ENCODE measurements at regions not wholly inside any gene's neighbourhood (a gene's known extent, or its start where the extent isn't known, plus 50 kb on each side); places are given as distances from the start of the nearest gene placed in this dataset.

GRCh38 chr10:78821052-78821451 is 247.7 kb upstream of the ZMIZ1 start:
- TF ChIP-seq TEAD4 (IDR thresholded peaks at IDR 0.05): no peak
- TF ChIP-seq EGR1 (IDR thresholded peaks at IDR 0.05): no peak
- no peak for TF ChIP-seq CREB1 (IDR thresholded peaks at IDR 0.05; ENCODE audit: low read depth)
- TF ChIP-seq TCF12 (IDR thresholded peaks at IDR 0.05; ENCODE audit: low read depth): no peak
- no peak for TF ChIP-seq USF1 (IDR thresholded peaks at IDR 0.05)
- TF ChIP-seq, protein P1, sequence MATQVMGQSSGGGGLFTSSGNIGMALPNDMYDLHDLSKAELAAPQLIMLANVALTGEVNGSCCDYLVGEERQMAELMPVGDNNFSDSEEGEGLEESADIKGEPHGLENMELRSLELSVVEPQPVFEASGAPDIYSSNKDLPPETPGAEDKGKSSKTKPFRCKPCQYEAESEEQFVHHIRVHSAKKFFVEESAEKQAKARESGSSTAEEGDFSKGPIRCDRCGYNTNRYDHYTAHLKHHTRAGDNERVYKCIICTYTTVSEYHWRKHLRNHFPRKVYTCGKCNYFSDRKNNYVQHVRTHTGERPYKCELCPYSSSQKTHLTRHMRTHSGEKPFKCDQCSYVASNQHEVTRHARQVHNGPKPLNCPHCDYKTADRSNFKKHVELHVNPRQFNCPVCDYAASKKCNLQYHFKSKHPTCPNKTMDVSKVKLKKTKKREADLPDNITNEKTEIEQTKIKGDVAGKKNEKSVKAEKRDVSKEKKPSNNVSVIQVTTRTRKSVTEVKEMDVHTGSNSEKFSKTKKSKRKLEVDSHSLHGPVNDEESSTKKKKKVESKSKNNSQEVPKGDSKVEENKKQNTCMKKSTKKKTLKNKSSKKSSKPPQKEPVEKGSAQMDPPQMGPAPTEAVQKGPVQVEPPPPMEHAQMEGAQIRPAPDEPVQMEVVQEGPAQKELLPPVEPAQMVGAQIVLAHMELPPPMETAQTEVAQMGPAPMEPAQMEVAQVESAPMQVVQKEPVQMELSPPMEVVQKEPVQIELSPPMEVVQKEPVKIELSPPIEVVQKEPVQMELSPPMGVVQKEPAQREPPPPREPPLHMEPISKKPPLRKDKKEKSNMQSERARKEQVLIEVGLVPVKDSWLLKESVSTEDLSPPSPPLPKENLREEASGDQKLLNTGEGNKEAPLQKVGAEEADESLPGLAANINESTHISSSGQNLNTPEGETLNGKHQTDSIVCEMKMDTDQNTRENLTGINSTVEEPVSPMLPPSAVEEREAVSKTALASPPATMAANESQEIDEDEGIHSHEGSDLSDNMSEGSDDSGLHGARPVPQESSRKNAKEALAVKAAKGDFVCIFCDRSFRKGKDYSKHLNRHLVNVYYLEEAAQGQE (IDR thresholded peaks at IDR 0.05; ENCODE audit: low read depth): no peak
- TF ChIP-seq RAD21 (IDR thresholded peaks at IDR 0.05; ENCODE audit: low read depth): no peak
- TF ChIP-seq ZBTB7A (IDR thresholded peaks at IDR 0.05; ENCODE audit: low read depth): no peak
- no peak for TF ChIP-seq FOXM1 (IDR thresholded peaks at IDR 0.05; ENCODE audit: borderline replicate concordance, low read depth)
- TF ChIP-seq NFIC (IDR thresholded peaks at IDR 0.05): no peak
- TF ChIP-seq TAF1 (IDR thresholded peaks at IDR 0.05; ENCODE audit: low read depth): no peak
- TF ChIP-seq CEBPB (IDR thresholded peaks at IDR 0.05): no peak
- TF ChIP-seq YY1 (IDR thresholded peaks at IDR 0.05; ENCODE audit: low read depth): no peak
- no peak for TF ChIP-seq EP300 (IDR thresholded peaks at IDR 0.05; ENCODE audit: borderline replicate concordance)
- no peak for TF ChIP-seq MAX (IDR thresholded peaks at IDR 0.05)

GRCh38 chr10:78828647-78829539 is 239.9 kb upstream of the ZMIZ1 start:
- TF ChIP-seq FOXM1 (IDR thresholded peaks at IDR 0.05; ENCODE audit: borderline replicate concordance, low read depth) (no peak), EP300 (IDR thresholded peaks at IDR 0.05; ENCODE audit: borderline replicate concordance) (no peak), CEBPB (IDR thresholded peaks at IDR 0.05) (no peak), MAX (IDR thresholded peaks at IDR 0.05) (no peak), RAD21 (IDR thresholded peaks at IDR 0.05; ENCODE audit: low read depth) (no peak), CREB1 (IDR thresholded peaks at IDR 0.05; ENCODE audit: low read depth) (no peak), TAF1 (IDR thresholded peaks at IDR 0.05; ENCODE audit: low read depth) (no peak), NFIC (IDR thresholded peaks at IDR 0.05) (no peak), EGR1 (IDR thresholded peaks at IDR 0.05) (no peak), YY1 (IDR thresholded peaks at IDR 0.05; ENCODE audit: low read depth) (no peak), TCF12 (IDR thresholded peaks at IDR 0.05; ENCODE audit: low read depth) (no peak), TEAD4 (IDR thresholded peaks at IDR 0.05) (no peak), ZBTB7A (IDR thresholded peaks at IDR 0.05; ENCODE audit: low read depth) (no peak), USF1 (IDR thresholded peaks at IDR 0.05) (no peak)
- TF ChIP-seq, protein P1 (IDR thresholded peaks at IDR 0.05; ENCODE audit: low read depth): no peak

DNA sequence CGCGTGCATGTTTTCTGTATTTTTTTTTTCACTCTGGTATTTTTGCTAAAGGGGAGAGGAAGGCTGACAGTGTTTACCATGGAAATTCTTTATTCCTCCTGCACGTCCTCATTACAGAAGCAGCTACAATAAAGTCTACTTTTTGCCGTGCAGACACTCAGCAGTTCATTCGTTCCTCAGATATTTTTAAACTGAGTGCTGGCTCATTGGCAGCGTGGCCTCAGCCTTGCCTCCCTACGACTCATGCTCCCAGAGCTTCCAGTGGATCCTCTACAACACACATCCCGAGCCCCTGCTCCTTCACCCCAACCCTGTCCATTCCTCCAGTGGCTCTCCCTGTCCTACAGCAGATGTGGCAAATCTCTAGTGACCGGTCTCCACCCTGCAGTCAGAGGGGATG is 239.2 kb upstream of the ZMIZ1 start:
- no peak for TF ChIP-seq NFIC (IDR thresholded peaks at IDR 0.05)
- no peak for TF ChIP-seq USF1 (IDR thresholded peaks at IDR 0.05)
- TF ChIP-seq RAD21 (IDR thresholded peaks at IDR 0.05; ENCODE audit: low read depth): no peak
- no peak for TF ChIP-seq TCF12 (IDR thresholded peaks at IDR 0.05; ENCODE audit: low read depth)
- TF ChIP-seq, protein P1 (IDR thresholded peaks at IDR 0.05; ENCODE audit: low read depth): no peak
- no peak for TF ChIP-seq EGR1 (IDR thresholded peaks at IDR 0.05)
- no peak for TF ChIP-seq YY1 (IDR thresholded peaks at IDR 0.05; ENCODE audit: low read depth)
- TF ChIP-seq TAF1 (IDR thresholded peaks at IDR 0.05; ENCODE audit: low read depth): no peak
- TF ChIP-seq ZBTB7A (IDR thresholded peaks at IDR 0.05; ENCODE audit: low read depth): no peak
- TF ChIP-seq TEAD4 (IDR thresholded peaks at IDR 0.05): no peak
- no peak for TF ChIP-seq MAX (IDR thresholded peaks at IDR 0.05)
- no peak for TF ChIP-seq CREB1 (IDR thresholded peaks at IDR 0.05; ENCODE audit: low read depth)

Data from Ishikawa (cell line).